Activated B cell treated with CpG ODN at 0.5 μM for 24 hours (primary cell): ENCODE measurements at regions not wholly inside any gene's neighbourhood (a gene's known extent, or its start where the extent isn't known, plus 50 kb on each side); places are given as distances from the start of the nearest gene placed in this dataset.
"Not testable (repeated sequence)": the region's sequence is repeated elsewhere in the genome, so short reads cannot be mapped to it uniquely, and the experiment has no call there.

ENCODE experiments used
- ATAC-seq: fragments of 200-7000 bp; cut with Tn5 transposase; one replicate; pipeline ENCODE4 v1.10.0; 2021; ENCODE audit warnings: low read depth, mild to moderate bottlenecking, moderate library complexity
- CTCF ChIA-PET: fragments of 350-600 bp; sonication (Branson Sonifier 250); formaldehyde crosslinking; loops from one replicate; lab custom pipeline; 2021; ENCODE audit warnings: antibody characterized with exemption; lab: Charles Lee
- POLR2A ChIA-PET: fragments of 350-600 bp; sonication (Branson Sonifier 250); formaldehyde crosslinking; loops from one replicate; lab custom pipeline; 2021; ENCODE audit warnings: antibody characterized with exemption; lab: Charles Lee
- DNase-seq: peaks from one replicate; pipeline ENCODE4 v3.0.0; 2022
- H3K27ac Mint-ChIP-seq: one replicate; pipeline ENCODE4 v1.8.0; 2020; ENCODE audit warnings: mixed read lengths
- H3K27me3 Mint-ChIP-seq: one replicate; pipeline ENCODE4 v1.8.0; 2021; ENCODE audit warnings: mixed read lengths
- H3K36me3 Mint-ChIP-seq: one replicate; pipeline ENCODE4 v1.8.0; 2021; ENCODE audit warnings: low read depth, mixed read lengths
- H3K4me1 Mint-ChIP-seq: one replicate; pipeline ENCODE4 v1.8.0; 2021; ENCODE audit warnings: mixed read lengths
- H3K4me3 Mint-ChIP-seq: one replicate; pipeline ENCODE4 v1.8.0; 2020; ENCODE audit warnings: mild to moderate bottlenecking, mixed read lengths
- H3K9me3 Mint-ChIP-seq: one replicate; pipeline ENCODE4 v1.8.0; 2020; ENCODE audit warnings: mixed read lengths
- intact Hi-C: fragments of 100-400 bp; cut with micrococcal nuclease; formaldehyde crosslinking; loops from one replicate; pipeline ENCODE4 v1.15.1; 2024
- TF ChIP-seq, protein P1 (sequence below): fragments of 200-600 bp; IDR thresholded peaks from one replicate; pipeline ENCODE4 v1.8.0; 2022; ENCODE audit warnings: antibody characterized with exemption, mild to moderate bottlenecking

GRCh38 chr3:99315896-99316295, 322.5 kb upstream of the COL8A1 start:
- H3K27ac Mint-ChIP-seq: no peak overlapping the region
- POLR2A ChIA-PET: no interaction called here
- CTCF ChIA-PET: no interaction called here
- H3K4me3 Mint-ChIP-seq: no peak overlapping the region
- H3K36me3 Mint-ChIP-seq: no peaks in the 10 kb centered on the region
- TF ChIP-seq, protein P1, sequence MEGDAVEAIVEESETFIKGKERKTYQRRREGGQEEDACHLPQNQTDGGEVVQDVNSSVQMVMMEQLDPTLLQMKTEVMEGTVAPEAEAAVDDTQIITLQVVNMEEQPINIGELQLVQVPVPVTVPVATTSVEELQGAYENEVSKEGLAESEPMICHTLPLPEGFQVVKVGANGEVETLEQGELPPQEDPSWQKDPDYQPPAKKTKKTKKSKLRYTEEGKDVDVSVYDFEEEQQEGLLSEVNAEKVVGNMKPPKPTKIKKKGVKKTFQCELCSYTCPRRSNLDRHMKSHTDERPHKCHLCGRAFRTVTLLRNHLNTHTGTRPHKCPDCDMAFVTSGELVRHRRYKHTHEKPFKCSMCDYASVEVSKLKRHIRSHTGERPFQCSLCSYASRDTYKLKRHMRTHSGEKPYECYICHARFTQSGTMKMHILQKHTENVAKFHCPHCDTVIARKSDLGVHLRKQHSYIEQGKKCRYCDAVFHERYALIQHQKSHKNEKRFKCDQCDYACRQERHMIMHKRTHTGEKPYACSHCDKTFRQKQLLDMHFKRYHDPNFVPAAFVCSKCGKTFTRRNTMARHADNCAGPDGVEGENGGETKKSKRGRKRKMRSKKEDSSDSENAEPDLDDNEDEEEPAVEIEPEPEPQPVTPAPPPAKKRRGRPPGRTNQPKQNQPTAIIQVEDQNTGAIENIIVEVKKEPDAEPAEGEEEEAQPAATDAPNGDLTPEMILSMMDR: no peak
- H3K27me3 Mint-ChIP-seq: no peaks in the 10 kb centered on the region
- H3K9me3 Mint-ChIP-seq: peaks cover 5% of the 10 kb centered on the region
- no peak for ATAC-seq
- no peaks in the 10 kb centered on the region for H3K4me1 Mint-ChIP-seq
- intact Hi-C loops: no loop called here
- no peak for DNase-seq

- Mint-ChIP-seq H3K36me3 (no peaks in the 10 kb centered on the region), H3K9me3 (peaks cover 11% of the 10 kb centered on the region), H3K27me3 (no peaks in the 10 kb centered on the region), H3K4me3 (no peak overlapping the region), H3K4me1 (no peaks in the 10 kb centered on the region), H3K27ac (no peak overlapping the region)
- TF ChIP-seq, protein P1: no peak
- ChIA-PET POLR2A (no interaction called here), CTCF (no interaction called here)
- intact Hi-C loops: no loop called here
- DNase-seq (no peak), ATAC-seq (no peak)
Observed at GRCh38 chr3:99313485-99313884, 324.9 kb upstream of the COL8A1 start.

GRCh38 chr3:99298661-99299060, 339.7 kb upstream of the COL8A1 start:
- no peak overlapping the region for H3K27ac Mint-ChIP-seq
- no peaks in the 10 kb centered on the region for H3K27me3 Mint-ChIP-seq
- TF ChIP-seq, protein P1: no peak
- no peaks in the 10 kb centered on the region for H3K9me3 Mint-ChIP-seq
- ATAC-seq: no peak
- intact Hi-C loops: no loop called here
- H3K36me3 Mint-ChIP-seq: no peaks in the 10 kb centered on the region
- ChIA-PET POLR2A (no interaction called here), CTCF (no interaction called here)
- H3K4me3 Mint-ChIP-seq: no peak overlapping the region
- no peaks in the 10 kb centered on the region for H3K4me1 Mint-ChIP-seq
- no peak for DNase-seq

- Mint-ChIP-seq H3K9me3 (peaks cover 3% of the 10 kb centered on the region), H3K27me3 (no peaks in the 10 kb centered on the region), H3K4me3 (no peak overlapping the region), H3K4me1 (no peaks in the 10 kb centered on the region), H3K36me3 (no peaks in the 10 kb centered on the region), H3K27ac (no peak overlapping the region)
- POLR2A ChIA-PET: no interaction called here
- ATAC-seq: no peak
- intact Hi-C loops: no loop called here
- TF ChIP-seq, protein P1: no peak
- DNase-seq: no peak
- CTCF ChIA-PET: no interaction called here
Observed at GRCh38 chr3:99295836-99296235, 342.6 kb upstream of the COL8A1 start.

DNA sequence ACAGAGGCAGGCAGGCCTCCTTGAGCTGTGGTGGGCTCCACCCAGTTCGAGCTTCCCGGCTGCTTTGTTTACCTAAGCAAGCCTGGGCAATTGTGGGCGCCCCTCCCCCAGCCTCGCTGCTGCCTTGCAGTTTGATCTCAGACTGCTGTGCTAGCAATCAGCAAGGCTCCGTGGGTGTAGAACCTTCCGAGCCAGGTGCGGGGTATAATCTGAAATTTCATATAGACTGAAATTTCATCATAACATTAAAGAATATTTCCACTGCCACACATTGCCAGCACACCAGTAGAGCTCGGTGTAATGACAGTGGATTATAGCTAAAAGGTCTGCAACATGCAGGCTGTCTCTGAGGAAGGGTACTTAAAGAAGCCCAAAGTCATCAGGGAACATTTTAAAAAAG, 344.3 kb upstream of the COL8A1 start:
- H3K27me3 Mint-ChIP-seq, H3K27ac Mint-ChIP-seq, H3K36me3 Mint-ChIP-seq, H3K9me3 Mint-ChIP-seq, DNase-seq, H3K4me1 Mint-ChIP-seq, H3K4me3 Mint-ChIP-seq, intact Hi-C loops, CTCF ChIA-PET, POLR2A ChIA-PET, ATAC-seq: not testable (repeated sequence)

GRCh38 chr3:99287876-99288275, 350.5 kb upstream of the COL8A1 start:
- ChIA-PET POLR2A (no interaction called here), CTCF (no interaction called here)
- Mint-ChIP-seq H3K36me3 (no peaks in the 10 kb centered on the region), H3K4me1 (no peaks in the 10 kb centered on the region), H3K27me3 (no peaks in the 10 kb centered on the region), H3K9me3 (peaks cover 7% of the 10 kb centered on the region), H3K4me3 (no peak overlapping the region), H3K27ac (no peak overlapping the region)
- ATAC-seq: no peak
- TF ChIP-seq, protein P1: no peak
- intact Hi-C loops: no loop called here
- DNase-seq: no peak
